ENCODE measurements at regions not wholly inside any gene's neighbourhood (a gene's known extent, or its start where the extent isn't known, plus 50 kb on each side); places are given as distances from the start of the nearest gene placed in this dataset.

GRCh38 chr3:72247645-72248388 is 462.9 kb upstream of the PROK2 start:
- DNase-seq = no peak

DNA sequence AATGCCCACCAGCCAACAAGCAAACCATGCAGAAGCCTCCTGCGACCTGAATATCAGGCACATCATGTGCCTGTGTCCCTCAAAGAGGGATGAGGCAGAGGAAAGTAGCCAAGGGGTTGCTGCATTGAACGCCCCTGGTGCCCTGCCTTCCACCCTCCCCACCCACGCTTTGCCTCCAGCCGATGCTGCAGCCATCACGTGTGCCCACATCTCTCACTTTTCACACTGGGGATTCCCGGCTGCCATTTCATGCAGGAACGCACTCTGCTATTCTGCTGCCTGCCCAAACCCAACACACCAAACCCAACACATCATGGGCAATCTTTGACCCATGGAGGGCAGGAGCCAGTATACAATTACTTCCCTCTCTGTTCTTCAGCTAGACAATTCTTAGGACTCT is 462.2 kb upstream of the PROK2 start:
- no peak for DNase-seq

- DNase-seq = no peak
Measured at GRCh38 chr3:72246685-72247084, 461.7 kb upstream of the PROK2 start.

DNA sequence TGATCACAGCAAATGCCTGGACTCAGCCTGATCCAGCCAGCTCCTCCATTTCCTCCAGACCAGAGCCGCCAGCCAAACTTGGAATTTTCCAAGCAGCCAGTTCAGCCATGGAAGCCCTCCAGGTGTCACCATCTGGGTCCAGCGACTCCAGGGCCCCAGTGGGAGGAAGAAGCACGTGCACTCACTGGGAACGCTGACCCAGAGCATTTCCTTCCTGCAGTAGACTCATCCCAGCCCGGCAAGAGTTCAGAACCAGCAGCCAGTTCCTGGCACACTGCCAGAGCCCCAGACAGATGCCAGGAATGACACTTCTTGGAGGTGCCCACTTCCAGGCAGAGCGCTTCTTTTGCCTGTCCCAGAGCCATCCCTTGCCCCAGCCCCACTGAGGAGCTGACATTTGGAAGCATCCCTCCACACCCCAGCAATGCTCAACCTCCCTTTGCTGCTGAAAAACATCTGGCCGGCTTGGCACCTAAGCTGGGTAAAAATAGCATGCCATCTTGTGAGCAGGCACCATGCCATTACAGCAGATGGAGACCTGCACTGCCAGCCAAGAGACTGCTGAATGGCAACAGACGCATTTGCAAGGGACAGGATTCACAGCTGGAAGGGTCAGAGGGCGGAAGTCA is 460.3 kb upstream of the PROK2 start:
- DNase-seq = no peak

DNA sequence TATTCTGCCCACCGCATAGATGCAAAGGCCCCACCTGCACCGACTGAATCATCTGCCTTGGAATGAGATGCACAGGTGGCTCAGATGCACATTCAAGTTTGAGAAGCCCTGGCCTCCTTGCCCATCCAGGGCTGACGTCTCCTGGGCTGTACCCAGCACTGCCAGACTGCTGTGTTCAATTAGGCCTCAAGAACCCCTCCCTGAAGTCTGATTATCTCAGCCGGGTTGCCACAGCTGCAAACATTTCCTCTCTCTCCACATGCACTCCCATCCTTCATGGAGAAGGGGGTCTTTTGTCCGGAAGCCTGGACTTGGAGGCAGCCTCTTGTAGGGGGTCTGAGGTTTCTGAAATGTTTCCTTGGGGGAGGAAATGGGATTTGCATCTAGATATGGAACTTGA is 459.4 kb upstream of the PROK2 start:
- no peak for DNase-seq

DNA sequence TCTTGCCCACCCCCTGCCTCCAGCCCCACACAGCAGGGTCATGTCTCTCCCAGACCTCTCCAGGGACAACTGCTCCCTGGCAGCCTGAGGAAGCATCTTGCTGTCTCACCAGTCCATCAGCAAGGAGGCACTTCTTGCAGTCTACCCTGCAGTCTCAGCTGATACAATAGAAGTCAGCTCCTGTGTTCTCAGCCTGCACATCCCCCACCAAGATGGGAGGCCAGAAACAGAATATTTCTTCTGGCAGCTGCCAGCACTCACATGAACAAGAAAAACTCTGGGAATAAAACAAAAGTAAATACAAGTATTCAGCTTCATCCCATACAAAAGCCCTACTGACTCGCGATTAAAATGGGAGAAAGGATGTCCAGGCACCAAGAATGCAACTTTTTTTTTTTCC is 457.4 kb upstream of the PROK2 start:
- no peak for DNase-seq

- no peak for DNase-seq
Measured at GRCh38 chr3:72241525-72241924, 456.6 kb upstream of the PROK2 start.

- no peak for DNase-seq
Measured at GRCh38 chr3:72240531-72240930, 455.6 kb upstream of the PROK2 start.

DNA sequence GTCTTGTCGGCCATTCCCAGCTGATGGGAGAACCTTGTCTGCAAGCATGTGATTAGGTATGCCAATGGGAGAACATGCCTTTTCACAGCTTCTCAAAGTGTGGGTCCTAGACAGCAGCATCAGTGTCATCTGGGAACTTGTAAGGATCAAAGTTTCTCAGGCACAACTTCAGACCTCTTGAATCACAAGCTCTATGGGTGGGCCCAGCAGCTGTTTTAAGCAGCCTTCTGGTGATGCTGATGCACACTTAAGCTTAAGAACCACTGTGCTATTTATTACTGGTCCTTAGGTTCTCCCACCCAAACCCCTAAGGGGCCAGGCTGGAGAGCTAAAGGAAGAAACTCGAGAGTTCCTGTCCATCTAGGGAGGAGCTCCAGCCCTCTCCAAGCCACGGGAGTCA is 453.9 kb upstream of the PROK2 start:
- DNase-seq = no peak

DNA sequence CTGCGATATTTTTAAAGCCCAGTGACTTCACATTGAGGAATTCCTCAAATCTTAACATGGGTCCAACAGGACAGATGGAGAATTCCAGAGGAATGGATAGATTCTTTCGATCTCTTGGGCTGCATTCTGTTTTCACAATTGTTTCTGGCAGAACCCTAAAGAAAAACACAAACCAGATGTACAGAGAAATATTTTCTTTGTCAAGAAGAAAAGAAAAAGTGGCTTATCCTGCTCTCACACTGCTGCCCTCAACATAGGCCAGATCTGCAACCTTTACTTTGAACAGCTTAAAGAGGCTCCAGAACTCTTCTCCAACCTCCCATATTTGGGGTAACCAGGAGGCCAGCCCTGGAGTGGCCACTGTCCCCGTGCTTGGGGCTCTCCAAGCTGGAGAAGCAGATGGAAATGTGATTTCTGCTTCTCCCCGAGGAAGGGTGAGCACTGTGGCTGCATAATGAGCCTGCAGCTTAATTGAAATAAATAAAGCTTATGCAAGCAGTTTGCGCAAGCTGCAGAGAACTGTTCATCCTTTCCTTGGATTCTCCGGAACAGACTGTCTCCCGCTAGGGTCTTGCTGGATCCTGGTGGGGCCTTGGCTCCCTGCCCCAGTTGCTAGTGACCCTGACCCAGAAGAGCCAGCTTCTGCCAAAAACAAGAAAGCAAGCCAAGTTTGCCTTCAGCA is 453.2 kb upstream of the PROK2 start:
- no peak for DNase-seq

- DNase-seq = no peak
Measured at GRCh38 chr3:72237679-72238009, 452.7 kb upstream of the PROK2 start.

GRCh38 chr3:72234391-72234790 is 449.4 kb upstream of the PROK2 start:
- no peak for DNase-seq

DNA sequence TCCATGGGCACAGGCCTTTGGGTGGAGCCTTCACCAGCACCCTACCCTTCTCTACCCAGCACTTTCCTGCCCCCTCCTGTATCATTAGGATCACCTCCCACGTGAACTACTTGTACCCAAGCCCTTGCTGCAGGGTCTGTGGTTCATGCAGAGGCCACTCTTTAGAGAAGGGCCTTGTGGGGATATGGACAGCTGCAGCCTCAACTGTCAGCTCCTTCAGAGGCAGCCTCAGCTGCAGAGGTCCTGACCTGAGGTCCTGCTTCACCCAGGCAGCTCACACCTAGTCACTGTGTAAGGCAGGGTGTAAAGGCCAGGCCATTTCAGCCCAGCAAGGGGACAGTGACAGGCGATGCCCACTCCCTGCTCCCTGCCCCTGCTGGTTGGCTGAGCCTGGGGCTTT is 448.6 kb upstream of the PROK2 start:
- no peak for DNase-seq

DNA sequence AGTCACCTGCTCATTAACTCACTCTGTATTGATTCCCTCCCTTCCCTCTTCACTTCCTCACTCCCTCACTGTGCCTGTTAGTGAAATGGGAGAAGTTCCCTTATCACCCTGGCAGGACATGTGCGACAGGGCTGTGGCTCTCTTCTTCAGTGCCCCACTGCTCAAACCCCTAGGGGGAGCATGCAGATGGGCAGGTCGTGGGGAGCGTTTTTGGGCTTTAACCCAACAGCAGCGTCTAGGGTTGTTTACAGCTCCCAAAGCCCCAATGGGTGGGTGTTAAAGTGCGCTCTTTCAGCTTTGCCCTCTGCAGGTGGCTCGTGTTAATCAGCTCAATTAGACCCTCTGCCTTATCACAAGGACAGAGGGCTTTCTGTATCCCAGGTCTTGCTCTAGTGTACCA is 447.8 kb upstream of the PROK2 start:
- DNase-seq = peak in 1 of 2 donors; percentile 19

GRCh38 chr3:72232331-72232730 is 447.4 kb upstream of the PROK2 start:
- no peak for DNase-seq

GRCh38 chr3:72231439-72232196 is 446.7 kb upstream of the PROK2 start:
- no peak for DNase-seq

GRCh38 chr3:72230774-72231379 is 445.9 kb upstream of the PROK2 start:
- no peak for DNase-seq

- DNase-seq = no peak
Measured at GRCh38 chr3:72229952-72230351, 445.0 kb upstream of the PROK2 start.

DNA sequence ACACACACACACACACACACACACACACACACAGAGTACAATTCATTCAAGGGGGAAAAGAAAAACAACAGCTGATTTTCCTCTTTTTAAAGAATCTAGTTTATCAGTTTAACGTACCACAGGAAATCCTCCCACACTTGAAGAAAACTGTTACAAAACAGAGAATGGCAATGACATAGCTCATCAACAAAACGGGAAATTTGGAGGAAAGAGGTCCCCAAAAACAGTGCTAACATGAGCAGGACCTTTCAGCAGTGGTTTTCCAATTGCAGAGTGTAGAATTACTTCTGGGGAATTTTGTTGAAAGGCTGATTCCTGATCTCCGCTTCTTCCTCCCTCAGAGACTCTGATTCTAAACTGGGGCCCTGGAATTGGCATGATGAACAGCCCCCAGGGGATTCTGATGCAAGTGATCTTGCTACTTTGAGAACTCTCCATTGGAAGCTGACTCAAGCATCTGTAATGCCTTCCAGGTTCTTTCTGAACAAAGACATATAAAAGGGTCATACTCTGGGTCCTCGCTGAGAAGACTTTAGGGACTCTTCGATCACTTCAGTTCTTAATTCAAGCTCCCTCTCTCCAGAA is 442.6 kb upstream of the PROK2 start:
- peak; percentile 66 for DNase-seq

GRCh38 chr3:72224804-72225509 is 440.0 kb upstream of the PROK2 start:
- DNase-seq = no peak

DNA sequence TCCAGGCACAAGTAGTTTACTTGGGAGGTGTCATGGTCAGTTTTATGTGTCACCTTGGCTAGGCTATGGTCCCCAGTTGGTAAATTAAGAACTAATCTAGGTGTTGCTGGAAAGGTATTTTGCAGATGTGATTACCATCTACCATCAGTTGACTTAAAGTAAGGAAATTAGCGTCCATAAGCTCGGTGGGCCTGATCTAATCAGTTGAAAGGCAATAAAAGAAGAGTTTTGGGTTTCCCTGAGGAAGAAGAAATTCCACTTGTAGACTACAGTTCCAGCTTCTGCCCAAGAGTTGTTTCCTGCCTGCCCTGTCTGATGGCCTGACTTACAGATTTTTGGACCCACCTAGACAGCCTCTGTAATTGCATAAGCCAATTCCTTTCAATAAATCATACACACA is 438.7 kb upstream of the PROK2 start:
- DNase-seq = no peak

DNA sequence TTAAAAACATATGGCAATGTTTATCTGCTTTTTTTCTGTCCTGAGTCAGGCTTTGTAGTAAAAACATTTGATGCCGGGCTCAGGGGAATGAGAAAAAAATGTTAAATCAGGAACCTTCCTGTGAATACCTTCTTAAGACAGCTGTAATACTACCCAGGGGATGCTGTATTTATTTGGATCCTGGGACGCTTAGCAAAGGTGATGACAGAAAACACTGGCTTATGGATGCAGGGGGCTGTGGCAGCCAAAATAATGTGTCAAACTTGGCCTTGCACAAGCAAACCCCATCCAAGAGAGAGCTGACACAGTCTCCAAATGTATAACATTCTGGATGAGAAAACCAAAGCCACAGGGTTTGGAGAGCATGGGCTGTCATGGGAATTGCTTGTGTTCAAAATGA is 438.2 kb upstream of the PROK2 start:
- DNase-seq = no peak
